Mesenchymal stem cell (in vitro differentiated cells and primary cell): ENCODE measurements at regions not wholly inside any gene's neighbourhood (a gene's known extent, or its start where the extent isn't known, plus 50 kb on each side); places are given as distances from the start of the nearest gene placed in this dataset.

Experiments used
- DNase-seq: peaks from one replicate; pipeline ENCODE4 v3.0.0-alpha.2; 2013
- H2AFZ ChIP-seq: one replicate; pipeline ENCODE4 v1.6.1; 2013; ENCODE audit warnings: low read depth, mild to moderate bottlenecking, control low read depth, inconsistent platforms, low read length, moderate library complexity
- H2AK5ac ChIP-seq: 2 replicates; pipeline ENCODE4 v1.6.1; 2013; ENCODE audit warnings: low read length, moderate library complexity, mild to moderate bottlenecking, inconsistent platforms; ENCODE audit not compliant: severe bottlenecking
- H2BK120ac ChIP-seq: one replicate; pipeline ENCODE4 v1.6.1; 2013; ENCODE audit warnings: low read depth, mild to moderate bottlenecking, inconsistent platforms, low read length, moderate library complexity
- H2BK12ac ChIP-seq, 2 experiments: one replicate each; pipeline ENCODE4 v1.6.1; 2013; ENCODE audit warnings: inconsistent platforms in 2 of 2, low read length in 2 of 2, mild to moderate bottlenecking in 2 of 2, moderate library complexity in 2 of 2, control low read depth in 1 of 2
- H2BK15ac ChIP-seq: one replicate; pipeline ENCODE4 v1.6.1; 2013; ENCODE audit warnings: mild to moderate bottlenecking, low read depth, inconsistent platforms; ENCODE audit not compliant: poor library complexity, severe bottlenecking
- H2BK5ac ChIP-seq: 2 replicates; pipeline ENCODE4 v1.6.1; 2013; ENCODE audit warnings: low read depth, mild to moderate bottlenecking, low read length, control low read depth, inconsistent platforms; ENCODE audit not compliant: poor library complexity, severe bottlenecking
- H3K14ac ChIP-seq, 2 experiments: one replicate each; pipeline ENCODE4 v1.6.1; 2013; ENCODE audit warnings: inconsistent platforms in 2 of 2, low read length in 2 of 2, control low read depth in 1 of 2, mild to moderate bottlenecking in 1 of 2, moderate library complexity in 1 of 2
- H3K18ac ChIP-seq, 2 experiments: one replicate each; pipeline ENCODE4 v1.6.1; 2013; ENCODE audit warnings: inconsistent platforms in 2 of 2, low read length in 2 of 2, control low read depth in 1 of 2, low read depth in 1 of 2, mild to moderate bottlenecking in 1 of 2
- H3K23ac ChIP-seq, 2 experiments: one replicate each; pipeline ENCODE4 v1.6.1; 2013; ENCODE audit warnings: inconsistent platforms in 2 of 2, low read length in 2 of 2, mild to moderate bottlenecking in 2 of 2, moderate library complexity in 2 of 2, control low read depth in 1 of 2
- H3K27ac ChIP-seq: 2 replicates; pipeline ENCODE4 v1.5.1; 2013; ENCODE audit warnings: mild to moderate bottlenecking, moderate library complexity, low read length, control low read depth, inconsistent platforms; ENCODE audit not compliant: poor library complexity, severe bottlenecking
- H3K27me3 ChIP-seq, 2 experiments: 2 replicates each; pipeline versions ENCODE4 v1.6.1 to v1.7.0; 2013; ENCODE audit warnings: low read length in 2 of 2, mild to moderate bottlenecking in 2 of 2, moderate library complexity in 2 of 2, control low read depth in 1 of 2, inconsistent platforms in 1 of 2; ENCODE audit not compliant: control insufficient read depth in 1 of 2, insufficient read depth in 1 of 2
- H3K36me3 ChIP-seq, 2 experiments: 2 replicates each; pipeline versions ENCODE4 v1.6.1 to v1.7.0; 2013; ENCODE audit warnings: low read length in 2 of 2, control low read depth in 1 of 2, inconsistent platforms in 1 of 2, low read depth in 1 of 2, mild to moderate bottlenecking in 1 of 2; ENCODE audit not compliant: insufficient read depth in 2 of 2, control insufficient read depth in 1 of 2
- H3K4ac ChIP-seq, 2 experiments: one replicate each; pipeline ENCODE4 v1.6.1; 2013; ENCODE audit warnings: inconsistent platforms in 2 of 2, low read length in 2 of 2, mild to moderate bottlenecking in 2 of 2, moderate library complexity in 2 of 2, control low read depth in 1 of 2, low read depth in 1 of 2
- H3K4me1 ChIP-seq: 2 replicates; pipeline ENCODE4 v1.6.1; 2013; ENCODE audit warnings: low read depth, low read length, control low read depth; ENCODE audit not compliant: control insufficient read depth, insufficient read depth
- H3K4me2 ChIP-seq: 2 replicates; pipeline ENCODE4 v1.6.1; 2013; ENCODE audit warnings: low read length, mild to moderate bottlenecking, inconsistent platforms; ENCODE audit not compliant: poor library complexity, severe bottlenecking
- H3K4me3 ChIP-seq, 2 experiments: 2 replicates each; pipeline versions ENCODE4 v1.5.1 to v1.7.0; 2013; ENCODE audit warnings: low read length in 2 of 2, mild to moderate bottlenecking in 2 of 2, control low read depth in 1 of 2, low read depth in 1 of 2; ENCODE audit not compliant: insufficient read depth in 1 of 2
- H3K79me1 ChIP-seq: replicated peaks from 2 replicates; pipeline ENCODE4 v1.6.1; 2013; ENCODE audit warnings: mild to moderate bottlenecking, control low read depth, low read length, inconsistent platforms; ENCODE audit not compliant: poor library complexity, severe bottlenecking
- H3K9ac ChIP-seq: 2 replicates; pipeline ENCODE4 v1.7.0; 2013; ENCODE audit warnings: mild to moderate bottlenecking, low read length, moderate library complexity
- H3K9me3 ChIP-seq: 2 replicates; pipeline ENCODE4 v1.7.0; 2013; ENCODE audit warnings: mild to moderate bottlenecking, low read length; ENCODE audit not compliant: control insufficient read depth
- H4K8ac ChIP-seq: one replicate; pipeline ENCODE4 v1.6.1; 2013; ENCODE audit warnings: inconsistent platforms, mild to moderate bottlenecking, low read length, moderate library complexity
- H4K91ac ChIP-seq: one replicate; pipeline ENCODE4 v1.6.1; 2013; ENCODE audit warnings: mild to moderate bottlenecking, low read length, inconsistent platforms
- WGBS: methylation state at CpG from one replicate; pipeline ENCODE4 v1.1.7; 2013; ENCODE audit warnings: mixed read lengths; 5-methylcytosine and 5-hydroxymethylcytosine counted together

DNA sequence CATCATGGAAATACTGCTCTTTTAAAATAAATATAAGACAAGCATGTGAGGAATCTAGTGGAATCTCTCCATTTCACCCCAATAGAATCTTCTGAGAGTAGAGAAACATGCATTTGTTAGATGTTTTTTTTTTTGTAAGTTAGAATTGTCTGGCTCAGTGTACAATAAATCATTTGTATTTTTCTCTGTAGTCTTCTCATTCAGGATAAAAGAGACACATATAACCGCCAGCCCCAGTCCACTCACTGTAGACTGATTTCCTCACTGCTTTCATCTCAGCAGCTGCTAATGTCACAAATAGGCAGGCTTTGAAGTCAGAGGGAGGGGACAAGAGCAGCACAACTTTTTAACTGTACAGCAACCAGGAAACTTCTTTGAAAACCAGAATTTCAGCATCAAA lies 140.2 kb upstream of the RBMS3 start:
- Histone ChIP-seq H3K79me1 (no peaks in the 10 kb centered on the region), H3K36me3 (no peaks in the 10 kb centered on the region), H3K14ac (no peak overlapping the region), H3K27me3 (no peaks in the 10 kb centered on the region), H3K27ac (peak overlapping the region; percentile 10), H3K4me3 (no peak overlapping the region), H4K8ac (no peak overlapping the region), H3K4me2 (no peak overlapping the region), H2BK120ac (no peak overlapping the region), H2BK12ac (no peak overlapping the region), H4K91ac (no peak overlapping the region), H2BK5ac (no peak overlapping the region), H3K9me3 (no peaks in the 10 kb centered on the region), H2AK5ac (no peak overlapping the region), H3K4ac (no peak overlapping the region), H3K9ac (no peak overlapping the region), H3K18ac (peak overlapping the region in 1 of 2 experiments; percentile 8), H2BK15ac (no peak overlapping the region), H2AFZ (no peak overlapping the region), H3K23ac (no peak overlapping the region), H3K4me1 (no peaks in the 10 kb centered on the region)
- peak; percentile 62 for DNase-seq
- WGBS: 29% methylated on average over 1 of the region's 1 CpG

DNA sequence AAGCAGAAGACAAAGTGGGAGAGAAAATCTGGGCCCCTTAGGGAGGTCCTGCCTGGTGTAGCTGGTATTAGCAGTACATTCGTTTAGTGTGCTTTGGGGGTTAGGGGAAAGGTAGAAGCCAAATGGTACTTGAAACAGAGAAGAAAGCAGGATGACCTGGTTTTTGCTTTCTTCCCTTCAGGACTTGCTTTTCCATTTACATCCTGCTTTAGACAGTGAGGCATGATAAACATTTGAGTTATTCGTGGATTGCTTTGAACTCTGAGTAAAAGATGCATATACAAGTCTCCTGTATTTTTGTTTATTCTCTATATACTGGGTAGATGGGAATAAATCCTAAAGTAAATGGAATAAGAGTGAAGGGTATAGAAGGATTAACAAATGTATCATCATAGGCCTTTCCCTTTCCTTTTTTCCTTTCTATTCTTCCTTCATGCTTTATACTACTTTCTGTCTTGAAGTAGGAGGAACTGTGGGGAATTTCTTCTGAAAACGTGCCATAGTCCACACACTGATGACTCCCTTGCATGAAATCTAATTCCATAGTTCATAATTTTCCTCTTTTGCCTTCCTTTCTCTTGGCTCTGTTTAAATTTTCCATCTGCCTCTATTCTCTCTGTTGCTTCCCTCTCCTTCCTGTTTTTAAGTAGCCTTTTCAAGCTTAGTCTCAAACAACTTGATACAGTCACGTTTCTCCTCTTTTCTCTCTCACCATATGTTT lies 139.5 kb upstream of the RBMS3 start:
- no peaks in the 10 kb centered on the region for H3K79me1 ChIP-seq
- peak overlapping the region in 1 of 2 experiments; percentile 57 for H3K18ac ChIP-seq
- H3K14ac ChIP-seq: no peak overlapping the region
- H3K4me3 ChIP-seq: no peak overlapping the region
- H2AK5ac ChIP-seq: no peak overlapping the region
- WGBS: 12% methylated on average over 3 of the region's 4 CpGs
- no peak overlapping the region for H3K4ac ChIP-seq
- H2AFZ ChIP-seq: no peak overlapping the region
- H2BK5ac ChIP-seq: no peak overlapping the region
- H3K9ac ChIP-seq: peak overlapping the region; percentile 14
- no peaks in the 10 kb centered on the region for H3K36me3 ChIP-seq
- no peak overlapping the region for H2BK15ac ChIP-seq
- H4K8ac ChIP-seq: peak overlapping the region; percentile 66
- H3K27ac ChIP-seq: peak overlapping the region; percentile 43
- peak overlapping the region; percentile 9 to 63 for H2BK12ac ChIP-seq
- H3K9me3 ChIP-seq: no peaks in the 10 kb centered on the region
- no peak overlapping the region for H3K23ac ChIP-seq
- H3K4me2 ChIP-seq: no peak overlapping the region
- no peak overlapping the region for H2BK120ac ChIP-seq
- DNase-seq: peak; percentile 24
- no peaks in the 10 kb centered on the region for H3K27me3 ChIP-seq
- H4K91ac ChIP-seq: no peak overlapping the region
- H3K4me1 ChIP-seq: peaks cover 2% of the 10 kb centered on the region

DNA sequence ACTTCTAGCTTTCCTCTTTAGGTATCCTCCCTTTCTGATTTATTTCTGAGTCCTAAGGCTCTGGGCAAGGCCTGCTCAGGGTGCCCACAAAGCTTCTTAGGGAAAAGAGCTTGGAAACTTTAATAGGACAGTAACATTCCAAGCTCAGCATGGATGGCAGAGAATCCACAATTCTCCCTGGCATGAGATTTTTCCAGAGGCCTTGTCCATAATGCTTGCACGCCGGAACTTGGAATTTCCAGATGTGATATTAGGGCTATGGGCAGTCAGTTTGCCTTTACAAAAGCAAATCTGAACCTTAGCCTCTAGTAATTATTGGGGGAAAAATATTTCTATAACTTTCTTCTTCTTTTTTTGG lies 139.0 kb upstream of the RBMS3 start:
- WGBS: 94% methylated on average over 2 of the region's 2 CpGs
- DNase-seq: peak; percentile 21

DNA sequence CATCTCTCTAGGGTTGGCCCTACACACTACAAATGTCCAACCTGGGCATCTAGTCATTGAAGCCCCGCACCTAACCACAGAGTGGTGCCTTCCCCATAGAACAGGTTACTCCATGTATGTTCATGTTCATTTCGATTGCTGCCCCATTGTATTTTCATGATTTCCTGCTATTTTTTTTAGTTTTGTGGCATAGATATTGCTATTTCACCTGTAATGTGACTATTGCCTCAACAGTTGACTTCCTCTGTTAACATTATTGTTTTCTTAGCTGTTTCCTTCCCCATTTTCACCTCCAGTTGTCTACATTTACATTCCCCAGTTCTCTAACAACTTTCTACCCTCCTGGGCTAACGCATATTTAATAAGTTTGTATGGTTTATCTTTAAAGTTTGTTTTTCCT lies 137.7 kb upstream of the RBMS3 start:
- Histone ChIP-seq H3K36me3 (no peaks in the 10 kb centered on the region), H2BK12ac (no peak overlapping the region), H3K4me3 (no peak overlapping the region), H3K14ac (no peak overlapping the region), H3K4me2 (no peak overlapping the region), H3K4ac (no peak overlapping the region), H4K91ac (no peak overlapping the region), H3K27me3 (no peaks in the 10 kb centered on the region), H3K18ac (no peak overlapping the region), H3K4me1 (peaks cover 2% of the 10 kb centered on the region), H2BK120ac (no peak overlapping the region), H2BK15ac (no peak overlapping the region), H3K27ac (no peak overlapping the region), H3K9me3 (no peaks in the 10 kb centered on the region), H3K23ac (no peak overlapping the region), H3K79me1 (no peaks in the 10 kb centered on the region), H2AK5ac (peak overlapping the region; percentile 3), H3K9ac (no peak overlapping the region), H2AFZ (no peak overlapping the region), H4K8ac (no peak overlapping the region), H2BK5ac (no peak overlapping the region)
- no peak for DNase-seq
- WGBS: 100% methylated on average over 1 of the region's 3 CpGs

More for the DNA sequence above, 139.0 kb upstream of the RBMS3 start:
- Histone ChIP-seq H2BK120ac (peak overlapping the region; percentile 54), H3K27ac (peak overlapping the region; percentile 43), H3K4me1 (peaks cover 2% of the 10 kb centered on the region), H3K4ac (no peak overlapping the region), H3K36me3 (no peaks in the 10 kb centered on the region), H3K79me1 (no peaks in the 10 kb centered on the region), H3K14ac (no peak overlapping the region), H3K9me3 (no peaks in the 10 kb centered on the region), H3K18ac (no peak overlapping the region), H3K27me3 (no peaks in the 10 kb centered on the region), H2AFZ (no peak overlapping the region), H4K91ac (no peak overlapping the region), H3K4me3 (no peak overlapping the region), H2BK5ac (no peak overlapping the region), H4K8ac (no peak overlapping the region), H2AK5ac (no peak overlapping the region), H3K4me2 (no peak overlapping the region), H2BK12ac (peak overlapping the region; percentile 9 to 63), H2BK15ac (no peak overlapping the region), H3K23ac (no peak overlapping the region), H3K9ac (peak overlapping the region; percentile 14)
